HEK293 (cell line): ENCODE measurements at regions not wholly inside any gene's neighbourhood (a gene's known extent, or its start where the extent isn't known, plus 50 kb on each side); places are given as distances from the start of the nearest gene placed in this dataset.

Experiments used
- CTCF ChIP-seq: fragments of 450-650 bp; formaldehyde crosslinking; IDR thresholded peaks from 2 replicates; pipeline ENCODE4 v1.5.1; 2016; ENCODE audit warnings: missing biosample characterization, missing genetic modification characterization
- SETDB1 ChIP-seq: IDR thresholded peaks from one replicate; pipeline ENCODE4 v1.6.1; 2017; ENCODE audit warnings: mild to moderate bottlenecking, low read length, moderate library complexity, mixed read lengths; ENCODE audit not compliant: insufficient read length
- YY1 ChIP-seq: fragments of 450-650 bp; formaldehyde crosslinking; IDR thresholded peaks from 2 replicates; pipeline ENCODE4 v1.5.1; 2018; ENCODE audit warnings: missing biosample characterization, missing genetic modification characterization
- ZBTB10 ChIP-seq: fragments of 450-650 bp; formaldehyde crosslinking; IDR thresholded peaks from 2 replicates; pipeline ENCODE4 v1.5.1; 2016; ENCODE audit warnings: missing biosample characterization, missing genetic modification characterization
- ZNF350 ChIP-seq: fragments of 450-650 bp; formaldehyde crosslinking; IDR thresholded peaks from 2 replicates; pipeline ENCODE4 v1.5.0; 2017; ENCODE audit warnings: missing biosample characterization, mild to moderate bottlenecking, missing genetic modification characterization
- ZNF423 ChIP-seq: fragments of 450-650 bp; formaldehyde crosslinking; IDR thresholded peaks from 2 replicates; pipeline ENCODE4 v1.5.1; 2016; ENCODE audit warnings: missing biosample characterization, missing genetic modification characterization
- TF ChIP-seq, protein P1 (sequence below): fragments of 450-650 bp; formaldehyde crosslinking; optimal IDR thresholded peaks from 2 replicates; pipeline ENCODE3; 2016; ENCODE audit warnings: missing biosample characterization, mild to moderate bottlenecking, missing genetic modification characterization

GRCh38 chr16:52383119-52383518 is 163.8 kb downstream of the TOX3 start:
- TF ChIP-seq SETDB1 (no peak), CTCF (tag by site-specific recombination) (no peak), ZBTB10 (tag by site-specific recombination) (no peak), ZNF423 (tag by site-specific recombination) (no peak), YY1 (tag by site-specific recombination) (no peak), ZNF350 (tag by site-specific recombination) (no peak)
- TF ChIP-seq, protein P1, sequence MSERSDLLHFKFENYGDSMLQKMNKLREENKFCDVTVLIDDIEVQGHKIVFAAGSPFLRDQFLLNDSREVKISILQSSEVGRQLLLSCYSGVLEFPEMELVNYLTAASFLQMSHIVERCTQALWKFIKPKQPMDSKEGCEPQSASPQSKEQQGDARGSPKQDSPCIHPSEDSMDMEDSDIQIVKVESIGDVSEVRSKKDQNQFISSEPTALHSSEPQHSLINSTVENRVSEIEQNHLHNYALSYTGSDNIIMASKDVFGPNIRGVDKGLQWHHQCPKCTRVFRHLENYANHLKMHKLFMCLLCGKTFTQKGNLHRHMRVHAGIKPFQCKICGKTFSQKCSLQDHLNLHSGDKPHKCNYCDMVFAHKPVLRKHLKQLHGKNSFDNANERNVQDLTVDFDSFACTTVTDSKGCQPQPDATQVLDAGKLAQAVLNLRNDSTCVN (tag by site-specific recombination): no peak
